A549 (cell line): ENCODE measurements at regions not wholly inside any gene's neighbourhood (a gene's known extent, or its start where the extent isn't known, plus 50 kb on each side); places are given as distances from the start of the nearest gene placed in this dataset.

Source experiments
- ATAC-seq, 2 experiments: fragments of 200-7000 bp in 1 of 2; fragments of >200 bp in 1 of 2; cut with Nextera tagmentation in 1 of 2; cut with Tn5 transposase in 1 of 2; 3 replicates each; pipeline versions ENCODE4 v1.8.0 to v1.9.1; 2018 to 2020; ENCODE audit warnings: mild to moderate bottlenecking in 1 of 2, moderate library complexity in 1 of 2
- CTCF ChIA-PET: fragments of 300-600 bp; sonication (Branson Sonifier 250); formaldehyde crosslinking; extraction: SDS; loops from one replicate; lab custom pipeline; 2021; ENCODE audit warnings: antibody characterized with exemption, inconsistent platforms; lab: Yijun Ruan, JAX
- POLR2A ChIA-PET: fragments of 350-600 bp; formaldehyde crosslinking; extraction: SDS; loops from one replicate; lab custom pipeline; 2021; ENCODE audit warnings: antibody characterized with exemption, inconsistent platforms; lab: Yijun Ruan, JAX
- DNase-seq, 2 experiments: peaks; one replicate each; pipeline versions ENCODE4 v3.0.0 to v3.0.0-alpha.2; 2011 to 2016; ENCODE audit warnings: low read depth in 1 of 2, low spot score in 1 of 2
- FAIRE-seq: peaks from 2 replicates; lab custom pipeline; 2011; peaks lifted over from hg19 to GRCh38; lab: Jason Lieb, UNC
- H3K27ac ChIP-seq, 2 experiments: fragments of >200 bp; sonication (Bioruptor Twin); formaldehyde crosslinking; 3 replicates each; pipeline ENCODE4 v1.5.1; 2016 to 2017
- H3K4me1 ChIP-seq: fragments of >200 bp; sonication (Bioruptor Twin); formaldehyde crosslinking; 3 replicates; pipeline ENCODE4 v1.6.1; 2016
- H3K4me2 ChIP-seq: fragments of >200 bp; sonication (Bioruptor Twin); formaldehyde crosslinking; 3 replicates; pipeline ENCODE4 v1.6.1; 2016
- H3K4me3 ChIP-seq: fragments of >200 bp; sonication (Bioruptor Twin); formaldehyde crosslinking; 3 replicates; pipeline ENCODE4 v1.5.1; 2016
- H3K9me3 ChIP-seq: fragments of >200 bp; sonication (Bioruptor Twin); formaldehyde crosslinking; 3 replicates; pipeline ENCODE4 v1.6.1; 2016
- CEBPB ChIP-seq, 2 experiments: fragments of >200 bp in 1 of 2; sonication (Bioruptor Twin) in 1 of 2; formaldehyde crosslinking in 1 of 2; IDR thresholded peaks; 2 replicates each; pipeline ENCODE4 v1.6.1; 2012 to 2016
- CHD4 ChIP-seq: fragments of 200-600 bp; sonication (generic); IDR thresholded peaks from 2 replicates; pipeline ENCODE4 v1.6.1; 2016; ENCODE audit warnings: antibody characterized with exemption, mild to moderate bottlenecking, borderline replicate concordance
- CTCF ChIP-seq: fragments of >200 bp; sonication (Bioruptor Twin); formaldehyde crosslinking; IDR thresholded peaks from 3 replicates; pipeline ENCODE4 v1.5.1; 2016
- E2F6 ChIP-seq: IDR thresholded peaks from 2 replicates; pipeline ENCODE4 v1.6.1; 2012; ENCODE audit warnings: low read depth, borderline replicate concordance
- ESRRA ChIP-seq: fragments of 150-350 bp; IDR thresholded peaks from 2 replicates; pipeline ENCODE4 v1.6.1; 2014; ENCODE audit warnings: mild to moderate bottlenecking, low read length, borderline replicate concordance
- FOSB ChIP-seq: fragments of 250-450 bp; sonication (Bioruptor Pico); IDR thresholded peaks from 2 replicates; pipeline ENCODE4 v1.5.0; 2020; ENCODE audit warnings: mild to moderate bottlenecking, moderate library complexity
- FOXS1 ChIP-seq: fragments of 250-450 bp; sonication (Bioruptor Pico); IDR thresholded peaks from 2 replicates; pipeline ENCODE4 v1.5.0; 2020; ENCODE audit warnings: mild to moderate bottlenecking, moderate library complexity
- HOXB13 ChIP-seq: fragments of 250-450 bp; sonication (Bioruptor Pico); IDR thresholded peaks from 2 replicates; pipeline ENCODE4 v1.5.0; 2020; ENCODE audit warnings: low read depth, mild to moderate bottlenecking, moderate library complexity
- JUN ChIP-seq, 2 experiments: fragments of >200 bp; sonication (Bioruptor Twin); formaldehyde crosslinking; IDR thresholded peaks; 2 replicates in 1 of 2; 3 replicates in 1 of 2; pipeline ENCODE4 v1.6.1; 2016 to 2017
- KDM5A ChIP-seq: fragments of 200-600 bp; sonication (generic); IDR thresholded peaks from 2 replicates; pipeline ENCODE4 v1.6.1; 2016; ENCODE audit warnings: antibody characterized with exemption, mild to moderate bottlenecking
- PHF8 ChIP-seq: fragments of 200-600 bp; sonication (generic); IDR thresholded peaks from 2 replicates; pipeline ENCODE4 v1.6.1; 2016; ENCODE audit warnings: low read depth, mild to moderate bottlenecking, antibody characterized with exemption, moderate library complexity, borderline replicate concordance
- POLR2A ChIP-seq: IDR thresholded peaks from 2 replicates; pipeline ENCODE4 v1.6.1; 2012; ENCODE audit warnings: mild to moderate bottlenecking, low read length
- REST ChIP-seq: fragments of 200-600 bp; sonication (generic); IDR thresholded peaks from 2 replicates; pipeline ENCODE4 v1.6.1; 2016; ENCODE audit warnings: antibody characterized with exemption, mild to moderate bottlenecking, moderate library complexity
- RFX5 ChIP-seq: fragments of 450-650 bp; IDR thresholded peaks from 2 replicates; pipeline ENCODE4 v1.7.1; 2014; ENCODE audit warnings: antibody characterized with exemption, mild to moderate bottlenecking, moderate library complexity
- RNF2 ChIP-seq: fragments of 200-600 bp; sonication (generic); IDR thresholded peaks from 2 replicates; pipeline ENCODE4 v1.6.1; 2016; ENCODE audit warnings: low read depth, mild to moderate bottlenecking, antibody characterized with exemption, moderate library complexity, borderline replicate concordance
- TFCP2L1 ChIP-seq: fragments of 250-450 bp; sonication (Bioruptor Pico); IDR thresholded peaks from 2 replicates; pipeline ENCODE4 v1.5.0; 2021; ENCODE audit warnings: mild to moderate bottlenecking
- TP53 ChIP-seq: fragments of 250-450 bp; sonication (Bioruptor Pico); IDR thresholded peaks from 2 replicates; pipeline ENCODE4 v1.5.0; 2021; ENCODE audit warnings: mild to moderate bottlenecking, moderate library complexity
- WGBS: methylation state at CpG from one replicate; pipeline ENCODE4 v1.1.6; 2017; ENCODE audit errors: missing lambda C conversion rate; 5-methylcytosine and 5-hydroxymethylcytosine counted together

- no peak for DNase-seq
- CTCF ChIA-PET: no interaction called here
- POLR2A ChIA-PET: no interaction called here
- Histone ChIP-seq H3K27ac (no peak overlapping the region), H3K4me1 (peaks cover 6% of the 10 kb centered on the region; the same call in 2 of the 3 replicates), H3K4me2 (no peak overlapping the region), H3K9me3 (no peaks in the 10 kb centered on the region), H3K4me3 (no peak overlapping the region)
- WGBS: 36% methylated on average over 1 of the region's 1 CpG
- no peak for TF ChIP-seq E2F6
- TF ChIP-seq RNF2: no peak
- TF ChIP-seq CTCF: no peak
- no peak for TF ChIP-seq ESRRA
- TF ChIP-seq TP53 (CRISPR knock-in tag): no peak
- no peak for ATAC-seq
- no peak for FAIRE-seq
Measured at GRCh38 chr11:112614605-112615004, 346.6 kb upstream of the NCAM1 start.

- H3K27ac ChIP-seq: no peak overlapping the region
- no peak overlapping the region for H3K4me3 ChIP-seq
- no peaks in the 10 kb centered on the region for H3K9me3 ChIP-seq
- POLR2A ChIA-PET: no interaction called here
- H3K4me1 ChIP-seq: peaks cover 6% of the 10 kb centered on the region; the same call in 2 of the 3 replicates
- ATAC-seq (no peak), FAIRE-seq (no peak), DNase-seq (no peak)
- CTCF ChIA-PET: no interaction called here
- TF ChIP-seq HOXB13 (CRISPR knock-in tag) (no peak), JUN (IDR thresholded peaks at IDR 0.05) (no peak), CTCF (no peak), TFCP2L1 (CRISPR knock-in tag) (no peak), CEBPB (IDR thresholded peaks at IDR 0.05) (no peak), KDM5A (no peak), RFX5 (no peak), PHF8 (no peak), FOSB (CRISPR knock-in tag) (no peak), FOXS1 (CRISPR knock-in tag) (no peak), CHD4 (no peak), POLR2A (no peak), REST (no peak), ESRRA (no peak)
- H3K4me2 ChIP-seq: no peak overlapping the region
Measured at GRCh38 chr11:112615238-112615637, 346.0 kb upstream of the NCAM1 start.
